Cerebellar nuclear complex (tissue), 1 donor: ENCODE measurements at regions not wholly inside any gene's neighbourhood (a gene's known extent, or its start where the extent isn't known, plus 50 kb on each side); places are given as distances from the start of the nearest gene placed in this dataset.
A peak's percentile ranks its signal among the peaks of the same experiment; 100 is the strongest.

ENCODE experiments used
- DNase-seq, 2 experiments: peaks; one replicate each; lab custom pipeline; 2025; lab: John Stamatoyannopoulos, UW

GRCh38 chr4:11264841-11265240 is 163.9 kb downstream of the HS3ST1 start:
- DNase-seq: no peak

GRCh38 chr4:11264346-11264745 is 164.3 kb downstream of the HS3ST1 start:
- no peak for DNase-seq

- no peak for DNase-seq
These were observed 165.5 kb downstream of the HS3ST1 start for GRCh38 chr4:11263208-11263607.

- peak; percentile 17 to 48 for DNase-seq
These were observed 167.4 kb downstream of the HS3ST1 start for GRCh38 chr4:11261066-11261850.

DNA sequence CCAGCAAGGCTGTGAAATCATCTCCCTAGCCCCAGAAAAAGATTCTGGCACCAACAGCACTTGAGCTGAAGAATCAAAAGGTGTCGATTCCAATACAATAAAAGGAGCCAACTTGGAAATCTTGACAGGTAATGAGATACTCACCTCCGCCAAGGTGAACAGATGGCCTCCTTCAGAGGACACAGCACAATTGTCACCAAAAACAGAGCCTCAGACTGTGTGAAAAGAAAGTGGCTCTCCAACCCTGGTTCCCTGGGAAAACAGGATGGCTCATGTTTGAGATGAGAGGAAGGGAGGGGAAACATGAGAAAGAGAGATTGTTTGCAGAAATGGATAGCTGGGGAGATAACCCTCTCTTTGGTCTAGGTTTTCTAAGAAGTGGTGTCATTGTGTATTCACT is 168.9 kb downstream of the HS3ST1 start:
- peak; percentile 44 to 80 for DNase-seq

DNA sequence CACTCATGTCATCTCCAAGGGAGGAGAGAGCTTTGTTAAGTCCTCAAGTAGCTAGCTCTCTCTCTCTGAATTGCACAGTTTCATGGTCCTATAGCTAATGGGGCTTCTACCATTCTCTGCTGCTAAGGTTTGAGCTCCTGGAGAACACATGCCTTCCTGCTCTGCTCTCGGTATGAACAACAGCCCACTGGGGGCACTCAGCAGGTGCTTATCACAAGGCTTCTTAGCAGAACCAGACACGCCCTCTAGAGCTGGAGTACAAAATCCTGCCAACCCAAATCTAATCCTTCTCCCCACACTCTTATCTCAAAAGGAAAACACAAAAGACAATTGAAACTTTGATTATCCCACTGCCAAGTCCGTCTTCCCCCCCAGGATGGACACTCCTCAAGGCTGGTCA is 176.5 kb downstream of the HS3ST1 start:
- no peak for DNase-seq

DNA sequence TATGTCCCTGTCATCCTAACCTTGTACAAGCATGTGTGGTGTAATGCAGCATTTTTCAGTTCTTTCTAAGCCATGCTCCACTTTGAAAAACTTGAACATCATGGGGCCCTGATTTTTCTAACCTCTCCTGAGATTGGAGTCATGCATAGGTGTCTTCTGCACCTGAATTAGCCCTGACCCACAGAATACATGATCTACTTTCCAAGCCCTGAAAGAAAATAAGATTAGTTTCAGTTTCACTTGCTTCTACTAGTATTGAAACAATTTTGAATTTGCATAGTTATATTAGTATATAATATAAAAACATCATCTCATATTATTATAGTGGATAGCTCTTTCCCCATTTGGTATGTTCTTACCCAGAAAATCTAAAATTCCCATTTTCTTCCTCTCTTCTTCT is 178.2 kb downstream of the HS3ST1 start:
- DNase-seq: no peak

GRCh38 chr4:11232015-11232414 is 196.7 kb downstream of the HS3ST1 start:
- DNase-seq: no peak

GRCh38 chr4:11230866-11231265 is 197.8 kb downstream of the HS3ST1 start:
- DNase-seq: no peak

DNA sequence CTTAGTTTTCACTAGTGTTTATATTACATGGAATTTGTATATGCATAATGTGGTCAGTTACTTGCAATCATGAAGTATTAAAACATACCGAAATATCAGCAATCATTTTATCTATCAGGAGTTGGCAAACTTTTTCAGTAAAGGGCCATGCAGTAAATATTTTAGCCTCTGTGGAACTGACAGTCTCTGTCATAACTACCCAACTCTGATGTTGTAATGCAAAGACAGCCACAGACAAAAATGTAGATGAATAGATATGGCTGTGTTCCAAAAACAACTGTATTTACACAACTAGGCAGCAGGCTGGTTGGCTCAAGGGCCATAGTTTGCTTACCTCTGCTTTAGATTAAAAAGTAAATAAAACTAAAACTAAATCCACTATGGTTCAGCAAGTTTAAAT is 200.2 kb downstream of the HS3ST1 start:
- no peak for DNase-seq

DNA sequence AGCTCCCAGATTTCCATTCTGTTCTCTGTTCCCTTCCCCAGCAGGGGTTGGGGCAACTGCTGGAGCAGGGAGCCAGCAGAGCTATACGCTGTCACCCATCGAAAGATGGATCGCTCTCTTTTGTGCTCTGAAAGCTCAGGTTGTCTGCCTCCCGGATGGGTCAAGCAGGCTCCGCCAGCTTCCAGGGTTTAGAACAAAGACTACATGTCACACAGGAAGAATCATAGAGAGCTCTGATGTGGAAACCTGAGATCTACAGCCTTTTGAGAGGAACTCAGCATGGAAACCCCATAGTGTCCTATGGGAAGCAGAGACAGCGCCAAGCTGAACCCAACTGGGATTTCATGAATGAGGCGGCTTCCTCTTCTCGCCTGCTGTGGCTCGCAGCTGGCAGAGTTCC is 205.4 kb downstream of the HS3ST1 start:
- DNase-seq: no peak

DNA sequence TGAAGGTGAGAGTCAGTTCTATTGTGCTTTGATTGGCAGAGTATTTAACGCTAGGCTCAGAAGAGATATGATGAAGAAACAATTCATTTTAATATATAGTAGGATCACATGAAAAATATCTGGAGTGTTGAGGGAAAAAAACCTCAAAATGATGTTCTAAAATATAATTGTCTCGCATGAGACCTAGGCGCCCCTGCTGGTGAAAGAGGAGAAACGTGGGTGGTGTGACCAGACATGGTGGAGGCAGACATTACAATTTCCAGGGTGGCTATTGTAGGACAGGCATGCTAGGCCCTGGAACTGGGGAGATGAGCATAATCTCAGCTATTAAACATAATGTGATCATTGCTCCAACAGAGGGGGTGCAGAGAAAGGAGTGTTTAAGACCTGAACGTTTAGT is 210.0 kb downstream of the HS3ST1 start:
- DNase-seq: no peak

- no peak for DNase-seq
These were observed 212.2 kb downstream of the HS3ST1 start for GRCh38 chr4:11216520-11216919.

DNA sequence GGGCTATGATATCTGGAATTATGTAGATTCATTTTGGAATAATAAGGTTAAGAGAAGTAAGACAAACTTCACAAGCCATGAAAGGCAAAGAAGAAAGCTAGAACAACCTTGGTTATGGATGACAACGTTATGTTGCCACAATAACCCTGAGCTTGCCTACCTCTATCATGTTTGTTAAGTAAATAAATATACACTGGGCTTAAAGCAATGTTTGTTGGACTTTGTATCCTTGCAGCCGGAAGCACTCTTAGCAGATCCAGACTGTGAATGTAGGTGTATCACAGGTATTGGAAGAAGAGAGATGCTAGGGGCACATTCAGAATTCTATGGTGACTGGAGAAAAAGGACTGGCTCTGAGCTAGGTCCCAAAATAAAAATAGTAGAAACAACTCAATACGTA is 214.4 kb downstream of the HS3ST1 start:
- DNase-seq: no peak

DNA sequence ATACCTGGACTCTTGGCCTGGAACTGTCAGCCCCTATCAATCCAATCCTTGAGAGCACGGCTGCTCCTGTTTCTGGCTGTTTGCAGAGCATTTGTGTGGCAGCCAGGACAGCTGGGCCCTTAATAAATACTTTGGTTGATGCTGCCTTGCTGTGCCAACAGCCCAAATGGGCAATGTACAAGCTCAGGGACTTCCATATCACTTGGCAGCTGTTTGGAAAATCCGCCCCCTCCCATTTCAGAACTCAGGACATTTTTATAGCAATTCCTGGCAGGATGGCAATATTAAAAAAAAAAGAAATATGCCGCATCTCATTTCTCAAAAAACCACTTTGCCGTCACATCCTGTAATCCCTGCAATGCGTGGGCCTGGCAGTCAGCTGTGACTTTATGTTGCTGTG is 218.9 kb downstream of the HS3ST1 start:
- no peak for DNase-seq

DNA sequence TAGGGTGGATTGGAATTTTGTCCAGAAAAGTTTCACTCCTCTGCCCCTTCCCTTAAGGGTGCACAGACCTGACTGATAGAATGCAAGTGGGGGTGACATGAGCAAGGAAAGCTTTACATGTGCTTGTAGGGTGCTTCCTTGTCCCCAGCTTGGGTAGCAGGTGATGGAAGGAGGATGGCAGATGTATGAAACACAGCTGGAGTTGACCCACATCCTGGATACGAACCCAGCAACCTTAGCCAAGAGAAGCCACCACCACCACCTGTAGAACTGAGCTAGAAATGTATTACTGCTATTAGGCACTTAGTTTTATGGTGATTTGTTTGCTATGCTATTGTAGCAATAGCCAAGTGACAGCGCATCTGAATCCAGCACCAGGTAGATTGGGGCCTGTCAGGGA is 227.4 kb downstream of the HS3ST1 start:
- DNase-seq: no peak

DNA sequence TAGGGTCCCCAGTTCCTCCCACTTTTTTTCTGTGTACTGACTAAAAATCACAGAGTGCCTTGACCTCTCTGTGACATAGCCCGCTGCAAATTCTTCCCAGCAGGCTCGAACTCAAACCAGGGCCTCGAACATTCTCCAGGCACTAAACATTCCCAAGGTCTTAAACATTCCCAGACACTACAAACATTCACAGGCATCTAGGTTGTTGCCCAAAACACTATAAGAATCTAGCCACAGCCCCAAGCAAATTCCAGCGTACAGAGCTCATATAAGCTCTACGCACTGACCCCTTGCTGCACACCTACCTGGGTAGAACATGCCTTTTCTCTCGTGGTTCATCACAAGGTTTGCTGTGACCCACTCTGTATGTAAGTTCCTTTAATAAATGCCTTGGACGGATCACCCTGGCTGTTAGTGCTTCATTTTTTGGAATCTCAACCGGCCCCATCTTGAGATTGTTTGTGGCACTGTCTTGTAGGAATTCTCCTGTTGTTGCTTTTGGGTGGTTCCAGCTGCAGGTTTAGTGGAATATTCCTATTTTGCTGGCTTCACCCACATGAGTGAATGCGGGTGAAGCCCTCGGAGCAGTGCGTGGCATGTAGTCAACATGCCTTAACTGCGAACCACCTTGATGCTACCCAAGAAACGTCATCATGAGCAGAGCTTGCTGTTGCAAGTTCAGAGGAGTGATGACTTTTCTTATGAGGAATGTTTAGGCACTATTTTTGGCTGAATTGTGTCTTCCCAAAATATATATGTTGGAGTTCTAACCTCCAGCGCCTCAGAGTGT is 230.0 kb downstream of the HS3ST1 start:
- no peak for DNase-seq

DNA sequence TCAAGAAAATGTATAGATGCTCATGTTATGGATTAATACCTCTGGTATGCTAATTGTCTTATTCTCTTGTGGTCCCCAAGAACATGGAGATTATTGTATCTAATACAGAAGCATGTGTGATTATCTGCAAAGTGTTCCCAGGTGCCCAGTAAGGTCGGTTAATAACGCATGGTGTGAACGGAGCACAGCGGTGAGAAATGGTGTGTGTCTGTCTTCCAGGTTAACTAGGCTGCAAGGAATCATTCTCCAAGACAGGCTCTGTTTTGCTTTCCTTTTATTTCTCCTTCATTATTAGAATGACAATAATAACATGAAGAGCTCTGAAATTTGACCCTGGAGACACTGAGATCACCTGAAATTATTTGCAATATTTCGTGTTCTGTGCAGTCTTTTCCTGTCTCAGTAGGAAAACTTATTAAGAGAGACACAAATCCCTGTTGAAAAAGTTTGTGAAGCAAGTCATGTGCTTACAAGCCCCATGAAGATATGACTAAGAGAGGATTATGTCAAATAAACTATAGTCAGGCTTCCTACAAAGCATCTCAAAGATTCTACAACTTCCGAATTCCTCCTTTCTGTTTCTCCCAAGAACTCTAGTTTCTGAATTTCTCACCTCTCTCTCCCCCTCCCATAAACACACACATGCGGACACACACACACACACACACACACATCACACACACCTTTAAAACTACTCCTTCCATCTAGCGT is 230.9 kb downstream of the HS3ST1 start:
- no peak for DNase-seq

DNA sequence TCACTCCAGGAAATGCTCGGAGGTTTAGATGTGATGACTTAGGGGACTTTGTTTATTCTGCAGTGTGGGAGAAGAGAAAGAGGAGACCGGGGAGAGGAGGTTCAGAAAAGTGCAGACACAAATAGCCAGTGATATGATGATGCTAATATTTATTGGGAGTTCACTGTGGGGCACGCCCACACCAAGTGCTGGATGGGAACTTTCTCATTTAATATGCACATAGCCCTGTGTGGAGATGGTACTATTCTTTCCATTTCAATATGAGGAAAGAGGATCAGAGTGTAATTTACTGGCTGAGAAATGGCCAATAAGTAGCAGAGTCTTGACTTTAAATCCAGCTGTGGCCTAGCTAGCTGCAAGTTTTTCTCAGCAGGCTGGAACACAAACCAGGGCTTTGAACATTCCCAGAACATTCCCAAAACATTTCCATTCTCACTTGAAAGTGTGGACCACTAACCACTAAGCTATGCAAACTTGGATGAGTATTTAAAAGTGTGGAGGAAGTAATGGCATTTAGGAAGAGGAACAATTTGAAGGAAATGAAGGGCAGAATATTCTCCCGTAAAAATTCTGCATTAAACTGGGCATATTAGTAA is 231.7 kb downstream of the HS3ST1 start:
- no peak for DNase-seq

DNA sequence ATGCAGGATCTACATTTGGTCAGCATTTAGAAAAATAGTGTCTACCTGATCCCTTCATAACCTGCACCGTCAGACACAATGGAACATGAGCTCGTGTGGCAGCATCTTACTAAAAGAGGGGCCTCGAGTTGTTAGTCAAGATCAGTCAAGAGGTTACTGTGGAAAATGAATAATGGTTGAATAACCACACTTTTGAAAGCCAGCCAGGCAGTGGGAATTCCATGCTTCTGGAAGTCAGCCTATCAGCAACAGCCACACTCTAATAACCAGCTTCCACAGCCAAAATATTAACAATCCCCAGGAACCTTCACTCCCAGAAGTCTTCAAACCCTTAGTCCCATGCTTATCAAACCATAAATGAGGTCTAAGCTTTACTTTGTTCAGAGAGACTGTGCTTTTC is 234.3 kb downstream of the HS3ST1 start:
- no peak for DNase-seq

DNA sequence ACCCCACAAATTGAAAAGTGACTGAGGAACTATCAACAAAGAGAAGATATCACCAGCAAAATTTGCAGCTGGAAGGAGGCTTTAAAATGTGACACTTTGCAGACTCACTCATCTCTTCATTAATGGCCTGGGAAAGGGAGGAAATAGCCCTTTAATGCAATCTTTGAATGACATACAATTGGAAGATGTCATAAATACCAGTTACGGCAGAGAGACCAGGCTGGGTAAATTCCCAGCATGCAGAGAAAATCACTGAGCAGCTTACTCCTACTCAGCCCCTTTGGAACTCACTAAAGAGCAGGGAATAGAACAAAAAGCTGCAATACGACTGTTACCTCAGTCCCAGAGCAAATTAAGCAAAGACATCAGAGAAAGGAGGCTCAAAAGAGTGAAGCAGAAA is 238.9 kb downstream of the HS3ST1 start:
- DNase-seq: no peak

GRCh38 chr4:11183356-11183740 is 245.3 kb downstream of the HS3ST1 start:
- no peak for DNase-seq
